DMS153 treated with DMSO at 0.1 percent for 48 hours (cell line): ENCODE measurements at regions not wholly inside any gene's neighbourhood (a gene's known extent, or its start where the extent isn't known, plus 50 kb on each side); places are given as distances from the start of the nearest gene placed in this dataset.
A peak's percentile ranks its signal among the peaks of the same experiment; 100 is the strongest.

Experiments used
- DNase-seq: peaks from one replicate; lab custom pipeline; 2025; ENCODE audit not compliant: unreplicated experiment; lab: John Stamatoyannopoulos, UW

DNA sequence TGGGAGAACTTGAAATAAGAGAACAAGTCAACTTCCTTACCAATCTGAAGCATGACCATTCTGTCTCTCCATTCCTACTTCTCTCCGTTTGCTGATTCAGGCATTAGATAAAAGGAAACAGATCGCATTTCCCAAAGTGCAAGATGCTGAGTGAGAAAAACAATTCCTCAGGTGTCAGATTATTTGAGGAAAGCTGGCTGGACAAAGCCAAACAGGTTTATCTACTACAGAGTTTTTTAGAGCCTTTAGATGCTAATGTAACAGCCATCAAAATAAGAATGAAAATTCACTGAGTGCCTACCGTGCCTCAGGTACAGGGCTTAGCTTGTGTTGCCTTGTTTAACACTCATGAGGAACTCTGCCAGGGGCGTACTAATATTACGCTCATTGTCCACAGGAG lies 135.9 kb upstream of the MBL2 start:
- no peak for DNase-seq

- DNase-seq, result no peak
Measured at GRCh38 chr10:52906046-52906445, 133.5 kb upstream of the MBL2 start.

GRCh38 chr10:52903397-52903938 lies 130.9 kb upstream of the MBL2 start:
- DNase-seq, result no peak

DNA sequence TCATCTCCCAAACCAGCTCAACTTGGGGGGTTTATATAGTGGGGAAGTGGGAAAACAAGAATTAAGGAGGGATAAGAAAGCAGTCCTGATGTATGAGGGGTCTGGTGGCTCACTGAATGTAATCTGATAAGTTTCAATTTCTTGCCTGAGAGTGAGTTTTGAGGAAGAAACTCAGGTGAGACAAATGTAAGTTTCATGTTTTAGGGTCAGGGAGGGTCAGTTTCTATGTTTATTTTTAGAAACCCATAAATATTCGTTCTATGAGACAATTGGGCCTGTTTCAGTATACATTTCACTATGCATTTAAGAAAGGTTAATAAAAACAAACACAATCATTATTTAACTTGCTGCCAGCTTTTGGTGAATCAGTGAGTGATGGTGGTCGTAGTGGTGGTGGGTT lies 128.0 kb upstream of the MBL2 start:
- DNase-seq, result no peak

- DNase-seq, result no peak
Measured at GRCh38 chr10:52897162-52897561, 124.6 kb upstream of the MBL2 start.

GRCh38 chr10:52895059-52895458 lies 122.5 kb upstream of the MBL2 start:
- DNase-seq, result no peak

DNA sequence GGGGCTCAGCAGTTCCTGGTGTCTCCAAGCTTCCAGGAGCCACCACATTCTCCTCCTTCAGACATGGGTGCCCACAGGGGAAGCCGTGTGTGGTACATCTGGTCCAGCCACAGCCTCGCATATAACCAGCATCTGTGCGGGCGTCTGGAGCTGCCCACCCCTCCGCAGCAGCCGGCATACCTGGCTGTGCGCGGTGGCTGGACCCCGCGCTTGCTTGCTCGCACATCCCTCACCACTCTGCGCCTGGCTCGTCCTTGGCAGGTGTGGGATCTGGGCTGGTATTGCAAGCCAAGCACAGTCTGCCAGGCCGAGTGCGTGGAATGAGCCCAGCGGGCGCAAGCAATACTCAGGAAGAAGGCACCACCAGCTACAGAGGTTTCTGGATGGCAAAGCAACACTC lies 117.7 kb upstream of the MBL2 start:
- DNase-seq, result no peak

DNA sequence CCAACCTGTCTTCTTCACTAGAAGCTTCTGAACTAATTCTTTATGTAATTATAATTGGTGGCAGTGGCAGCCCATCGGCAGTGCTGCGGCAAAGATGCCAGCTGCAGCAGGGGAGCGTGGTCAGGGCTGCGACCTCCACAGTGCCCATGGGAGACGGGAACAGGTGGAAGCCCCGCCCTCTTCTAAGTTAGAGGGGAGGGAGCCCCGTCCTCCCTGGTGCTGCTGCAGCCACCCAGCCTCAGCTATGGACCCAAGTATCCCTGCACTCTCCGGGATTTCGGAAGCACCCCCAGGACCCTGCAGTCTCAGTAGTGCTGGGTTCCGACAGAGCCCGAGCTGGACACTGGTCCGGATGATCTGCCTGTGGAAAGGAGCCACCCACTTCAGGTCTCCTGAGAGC lies 117.0 kb upstream of the MBL2 start:
- no peak for DNase-seq

GRCh38 chr10:52883996-52884871 lies 111.7 kb upstream of the MBL2 start:
- DNase-seq, result peak; percentile 45

DNA sequence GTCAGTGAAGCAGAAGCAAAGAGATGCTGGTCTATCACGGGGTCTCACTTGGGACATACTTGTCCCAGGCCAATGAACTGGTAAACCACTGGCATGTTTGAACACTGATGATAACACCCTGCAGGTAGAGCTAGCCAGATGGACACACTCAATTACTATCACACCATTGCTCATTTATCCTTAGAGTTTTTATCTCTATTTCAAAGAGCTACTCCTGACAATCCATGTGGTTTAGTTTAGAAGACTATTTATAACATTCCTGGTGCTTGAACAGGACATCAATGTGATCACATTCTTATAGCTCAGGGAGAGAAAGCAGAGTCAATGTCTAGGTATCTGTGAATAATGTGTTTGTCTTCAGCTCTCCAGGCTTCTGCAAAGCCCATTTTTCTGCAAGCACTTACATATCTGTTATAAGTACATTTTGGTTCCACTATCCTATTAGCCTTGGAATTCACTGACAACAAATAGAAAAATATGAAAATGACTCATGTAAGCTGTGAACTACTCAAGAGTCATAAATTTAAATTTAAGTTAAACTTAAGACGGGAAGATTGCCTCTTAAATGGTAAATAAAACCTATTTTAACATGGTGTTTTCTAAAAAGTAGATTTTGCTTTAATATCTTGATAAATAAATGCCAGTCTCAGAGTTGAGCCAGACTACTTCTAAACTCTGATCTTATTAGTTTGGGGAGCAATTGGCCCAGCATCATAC lies 106.7 kb upstream of the MBL2 start:
- no peak for DNase-seq

DNA sequence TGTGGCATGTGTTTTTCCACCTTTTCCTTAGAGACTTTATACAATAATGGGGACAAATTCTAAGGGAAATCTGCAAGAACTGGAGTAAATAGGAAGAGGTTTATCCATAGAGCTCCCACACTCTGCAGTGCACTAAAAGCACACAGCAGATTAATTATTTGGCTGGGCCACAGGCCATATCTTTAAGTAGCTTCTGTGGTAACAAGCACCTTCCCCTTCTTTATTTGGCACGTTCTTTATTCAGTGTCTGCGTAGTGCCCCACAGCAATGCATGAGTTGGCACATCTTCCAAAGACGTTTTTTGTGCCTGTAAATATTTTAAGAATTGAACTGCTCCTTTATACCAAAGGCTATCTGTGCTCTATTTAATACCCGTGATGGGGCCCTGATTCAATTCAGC lies 104.9 kb upstream of the MBL2 start:
- no peak for DNase-seq

DNA sequence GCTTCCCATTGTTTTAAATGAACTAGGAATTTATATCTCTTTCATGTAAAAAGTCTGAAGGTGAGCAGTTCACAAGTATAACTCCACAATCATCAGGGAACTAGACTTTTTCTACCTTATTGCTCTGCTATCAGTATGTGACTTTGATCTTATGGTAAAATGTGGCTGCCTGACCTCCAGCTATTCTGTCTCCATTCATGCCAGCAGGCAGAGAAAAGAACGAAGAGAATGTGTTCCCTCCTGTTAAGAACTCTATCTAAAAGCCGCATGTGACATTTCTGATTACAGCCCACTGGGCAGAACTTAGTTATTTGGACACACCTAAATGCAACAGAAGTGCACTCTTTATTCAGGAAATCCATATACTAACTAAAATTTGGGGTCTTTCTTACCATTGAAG lies 102.8 kb upstream of the MBL2 start:
- DNase-seq, result no peak

DNA sequence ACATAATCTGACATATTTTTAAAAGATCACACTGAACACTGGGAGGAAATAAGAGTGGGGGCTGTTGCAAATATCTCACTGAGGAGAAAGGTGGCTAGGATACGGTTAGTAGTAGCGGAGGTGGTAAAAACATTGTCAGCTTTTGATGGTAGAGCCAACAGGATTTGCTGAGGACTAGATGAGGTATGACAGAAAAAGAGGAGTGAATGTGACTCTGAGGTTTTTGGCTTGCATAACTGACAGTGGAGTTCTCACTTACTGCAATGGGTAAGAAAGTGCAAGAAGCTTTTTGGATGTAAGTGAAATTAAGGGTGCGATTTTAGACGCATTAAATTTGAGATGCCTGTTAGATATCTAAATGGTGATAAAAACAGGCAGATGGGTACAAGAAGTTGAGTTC lies 102.0 kb upstream of the MBL2 start:
- no peak for DNase-seq

GRCh38 chr10:52871191-52871843 lies 98.7 kb upstream of the MBL2 start:
- DNase-seq, result no peak

DNA sequence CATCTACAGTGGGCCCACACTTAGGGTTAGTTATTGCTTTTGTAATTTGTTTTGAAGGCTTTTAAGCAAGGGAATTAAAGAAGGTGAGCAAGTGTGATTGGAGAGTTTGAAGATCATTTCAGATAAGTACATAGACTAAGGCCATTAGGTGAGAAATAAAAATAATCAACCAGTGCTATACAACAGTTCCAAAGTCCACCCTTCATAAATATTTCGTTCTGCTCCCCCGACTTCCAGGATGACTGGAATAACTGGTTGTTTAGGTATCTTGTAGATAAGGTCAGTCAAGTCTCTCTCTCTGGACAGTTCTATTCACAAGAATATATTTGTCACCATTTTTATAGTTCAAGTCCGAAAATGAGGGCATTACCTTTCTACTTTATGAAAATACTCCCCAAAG lies 98.0 kb upstream of the MBL2 start:
- no peak for DNase-seq

- DNase-seq, result no peak
Measured at GRCh38 chr10:52869864-52870263, 97.3 kb upstream of the MBL2 start.

- no peak for DNase-seq
Measured at GRCh38 chr10:52865213-52865612, 92.6 kb upstream of the MBL2 start.

GRCh38 chr10:52864201-52865106 lies 91.9 kb upstream of the MBL2 start:
- DNase-seq, result no peak

GRCh38 chr10:52858722-52859121 lies 86.1 kb upstream of the MBL2 start:
- no peak for DNase-seq

GRCh38 chr10:52855546-52856325 lies 83.2 kb upstream of the MBL2 start:
- no peak for DNase-seq
